Neural crest cell (in vitro differentiated cells): ENCODE measurements at regions not wholly inside any gene's neighbourhood (a gene's known extent, or its start where the extent isn't known, plus 50 kb on each side); places are given as distances from the start of the nearest gene placed in this dataset.

Source experiments
- DNase-seq: peaks from one replicate; pipeline ENCODE4 v3.0.0; 2021; ENCODE audit warnings: low read depth, mixed read lengths, low spot score
- H3K27ac Mint-ChIP-seq: one replicate; pipeline ENCODE4 v1.8.0; 2021; ENCODE audit warnings: mild to moderate bottlenecking, mixed read lengths; ENCODE audit not compliant: unreplicated experiment
- H3K27me3 Mint-ChIP-seq: 2 replicates; pipeline ENCODE4 v1.8.0; 2021; ENCODE audit warnings: low read depth, mild to moderate bottlenecking, mixed read lengths
- H3K36me3 Mint-ChIP-seq: 2 replicates; pipeline ENCODE4 v1.8.0; 2021; ENCODE audit warnings: low read depth, mild to moderate bottlenecking, mixed read lengths
- H3K4me1 Mint-ChIP-seq: 2 replicates; pipeline ENCODE4 v1.8.0; 2021; ENCODE audit warnings: mixed read lengths
- H3K4me3 Mint-ChIP-seq: one replicate; pipeline ENCODE4 v1.8.0; 2021; ENCODE audit warnings: mild to moderate bottlenecking, mixed read lengths
- H3K9me3 Mint-ChIP-seq: 2 replicates; pipeline ENCODE4 v1.8.0; 2021; ENCODE audit warnings: mixed read lengths
- CTCF ChIP-seq: fragments of 200-600 bp; sonication (generic); conservative IDR thresholded peaks from 2 replicates; pipeline ENCODE4 v1.5.0; 2021; ENCODE audit warnings: antibody characterized with exemption, mild to moderate bottlenecking

- no peak for DNase-seq
- Mint-ChIP-seq H3K36me3 (peaks cover 2% of the 10 kb centered on the region), H3K27ac (no peak overlapping the region), H3K27me3 (no peaks in the 10 kb centered on the region), H3K9me3 (no peaks in the 10 kb centered on the region), H3K4me3 (no peak overlapping the region), H3K4me1 (peaks cover 13% of the 10 kb centered on the region)
- TF ChIP-seq CTCF: no peak
These were observed 460.3 kb downstream of the UTRN start for GRCh38 chr6:144745439-144745838.

GRCh38 chr6:144746902-144747469 is 461.9 kb downstream of the UTRN start:
- no peak for DNase-seq
- no peaks in the 10 kb centered on the region for H3K27me3 Mint-ChIP-seq
- peaks cover 5% of the 10 kb centered on the region for H3K36me3 Mint-ChIP-seq
- H3K4me3 Mint-ChIP-seq: no peak overlapping the region
- no peak for TF ChIP-seq CTCF
- H3K4me1 Mint-ChIP-seq: peaks cover 9% of the 10 kb centered on the region
- no peak overlapping the region for H3K27ac Mint-ChIP-seq
- no peaks in the 10 kb centered on the region for H3K9me3 Mint-ChIP-seq

GRCh38 chr6:144749263-144749662 is 464.1 kb downstream of the UTRN start:
- Mint-ChIP-seq H3K4me3 (no peak overlapping the region), H3K36me3 (peaks cover 7% of the 10 kb centered on the region), H3K27ac (no peak overlapping the region), H3K27me3 (no peaks in the 10 kb centered on the region), H3K9me3 (no peaks in the 10 kb centered on the region), H3K4me1 (peaks cover 9% of the 10 kb centered on the region)
- no peak for TF ChIP-seq CTCF
- DNase-seq: no peak

GRCh38 chr6:144753023-144753705 is 468.0 kb downstream of the UTRN start:
- TF ChIP-seq CTCF: no peak
- no peak for DNase-seq
- H3K27me3 Mint-ChIP-seq: no peaks in the 10 kb centered on the region

GRCh38 chr6:144756469-144756868 is 471.3 kb downstream of the UTRN start:
- DNase-seq: no peak
- TF ChIP-seq CTCF: no peak
- no peaks in the 10 kb centered on the region for H3K9me3 Mint-ChIP-seq
- no peaks in the 10 kb centered on the region for H3K27me3 Mint-ChIP-seq
- peaks cover 3% of the 10 kb centered on the region for H3K36me3 Mint-ChIP-seq
- no peak overlapping the region for H3K27ac Mint-ChIP-seq
- no peaks in the 10 kb centered on the region for H3K4me1 Mint-ChIP-seq
- no peak overlapping the region for H3K4me3 Mint-ChIP-seq

More at GRCh38 chr6:144753023-144753705, 468.0 kb downstream of the UTRN start:
- Mint-ChIP-seq H3K4me3 (no peak overlapping the region), H3K27ac (no peak overlapping the region), H3K36me3 (peaks cover 8% of the 10 kb centered on the region), H3K9me3 (no peaks in the 10 kb centered on the region), H3K4me1 (no peaks in the 10 kb centered on the region)
